ENCODE measurements at regions not wholly inside any gene's neighbourhood (a gene's known extent, or its start where the extent isn't known, plus 50 kb on each side); places are given as distances from the start of the nearest gene placed in this dataset.

- H3K36me3 ChIP-seq (ENCODE audit: insufficient read depth, low read length): no peaks in the 10 kb centered on the region
- no peaks in the 10 kb centered on the region for H3K4me1 ChIP-seq (ENCODE audit: insufficient read depth, low read length)
- H3K9me3 ChIP-seq (ENCODE audit: low read length): no peaks in the 10 kb centered on the region
- no peak overlapping the region for H2AFZ ChIP-seq (ENCODE audit: low read depth, low read length)
- H3K27me3 ChIP-seq (ENCODE audit: insufficient read depth, low read length): peaks cover 20% of the 10 kb centered on the region
- H3K4me3 ChIP-seq (ENCODE audit: low read length): no peak overlapping the region
Measured at GRCh38 chr11:120019191-120019590, 118.7 kb downstream of the TRIM29 start.

GRCh38 chr11:120017582-120018150, 120.2 kb downstream of the TRIM29 start:
- Histone ChIP-seq H3K27me3 (ENCODE audit: insufficient read depth, low read length) (peaks cover 20% of the 10 kb centered on the region), H3K4me3 (ENCODE audit: low read length) (no peak overlapping the region), H3K36me3 (ENCODE audit: insufficient read depth, low read length) (no peaks in the 10 kb centered on the region), H3K4me1 (ENCODE audit: insufficient read depth, low read length) (no peaks in the 10 kb centered on the region), H2AFZ (ENCODE audit: low read depth, low read length) (no peak overlapping the region), H3K9me3 (ENCODE audit: low read length) (no peaks in the 10 kb centered on the region)

DNA sequence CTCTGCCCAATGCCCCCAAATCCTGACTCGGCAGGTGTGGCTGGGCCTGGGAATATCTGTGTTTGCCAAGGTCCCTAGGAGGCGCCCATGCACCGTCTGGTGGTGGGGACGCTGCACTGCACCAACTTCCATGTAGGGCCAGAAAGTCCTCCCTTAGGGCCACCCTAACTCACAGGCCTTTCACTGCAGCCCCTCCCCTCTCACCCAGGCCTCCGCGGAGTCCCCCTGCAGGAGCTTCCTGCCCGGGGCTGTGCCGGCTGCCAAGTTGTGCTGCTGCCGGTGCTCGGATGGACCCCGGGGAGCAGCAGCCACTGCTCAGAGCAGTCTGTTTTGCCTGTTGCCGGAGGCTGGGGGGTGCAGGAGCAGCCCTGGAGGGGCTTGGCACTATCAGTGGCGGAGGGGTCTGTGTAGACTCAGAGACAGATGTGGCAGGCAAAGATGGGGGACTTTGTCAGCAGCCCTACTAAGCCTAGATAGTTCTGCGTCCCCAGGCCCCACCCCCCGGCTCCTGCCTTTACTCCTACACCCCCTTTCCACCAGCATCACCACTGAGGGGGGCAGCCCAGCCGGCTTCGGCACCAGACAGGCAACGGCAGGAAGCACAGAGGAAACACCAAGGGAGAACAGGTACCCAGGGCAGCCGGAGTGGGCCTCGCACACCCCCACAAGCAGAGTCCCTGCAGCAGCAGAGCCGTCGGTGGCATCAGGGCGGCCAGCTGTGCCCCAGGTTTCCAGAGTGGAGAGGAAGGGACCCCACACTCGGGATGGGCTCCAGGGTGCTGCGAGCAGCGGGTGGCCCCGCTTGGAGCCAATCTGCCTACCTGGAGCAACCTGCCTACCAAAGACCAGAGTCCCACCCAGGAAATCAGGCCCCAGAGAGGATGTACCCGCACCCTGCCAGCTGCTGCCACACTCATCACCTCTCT, 124.3 kb downstream of the TRIM29 start:
- Histone ChIP-seq H3K27me3 (ENCODE audit: insufficient read depth, low read length) (peaks cover 25% of the 10 kb centered on the region), H2AFZ (ENCODE audit: low read depth, low read length) (no peak overlapping the region), H3K9me3 (ENCODE audit: low read length) (no peaks in the 10 kb centered on the region), H3K4me1 (ENCODE audit: insufficient read depth, low read length) (no peaks in the 10 kb centered on the region), H3K4me3 (ENCODE audit: low read length) (no peak overlapping the region), H3K36me3 (ENCODE audit: insufficient read depth, low read length) (no peaks in the 10 kb centered on the region)

DNA sequence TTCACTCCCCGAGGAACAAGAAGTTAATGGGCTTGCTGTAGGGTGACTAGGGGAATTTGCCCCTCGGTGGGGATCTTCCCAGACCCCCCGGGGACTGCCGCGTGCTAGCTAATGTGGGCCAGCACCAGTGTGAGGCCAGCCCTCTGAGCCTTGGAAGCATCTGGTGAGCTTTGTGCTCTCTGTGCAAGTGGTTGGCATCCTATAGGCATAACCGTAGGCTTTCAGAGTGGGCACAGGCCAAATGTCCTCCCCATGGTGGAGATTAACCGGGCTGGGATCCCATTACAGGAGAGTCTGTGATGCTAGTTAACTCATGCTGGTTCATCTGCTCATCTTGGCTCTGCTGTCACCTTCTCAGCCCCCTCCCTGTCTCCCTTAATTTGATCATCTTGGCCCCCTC, 125.7 kb downstream of the TRIM29 start:
- H2AFZ ChIP-seq (ENCODE audit: low read depth, low read length): no peak overlapping the region
- H3K4me1 ChIP-seq (ENCODE audit: insufficient read depth, low read length): no peaks in the 10 kb centered on the region
- H3K9me3 ChIP-seq (ENCODE audit: low read length): no peaks in the 10 kb centered on the region
- peaks cover 23% of the 10 kb centered on the region for H3K27me3 ChIP-seq (ENCODE audit: insufficient read depth, low read length)
- H3K36me3 ChIP-seq (ENCODE audit: insufficient read depth, low read length): no peaks in the 10 kb centered on the region
- no peak overlapping the region for H3K4me3 ChIP-seq (ENCODE audit: low read length)

- H3K27me3 ChIP-seq (ENCODE audit: insufficient read depth, low read length): peaks cover 19% of the 10 kb centered on the region
- no peaks in the 10 kb centered on the region for H3K4me1 ChIP-seq (ENCODE audit: insufficient read depth, low read length)
- H3K4me3 ChIP-seq (ENCODE audit: low read length): no peak overlapping the region
- H3K9me3 ChIP-seq (ENCODE audit: low read length): no peaks in the 10 kb centered on the region
- no peaks in the 10 kb centered on the region for H3K36me3 ChIP-seq (ENCODE audit: insufficient read depth, low read length)
- no peak overlapping the region for H2AFZ ChIP-seq (ENCODE audit: low read depth, low read length)
Measured at GRCh38 chr11:120011836-120012235, 126.1 kb downstream of the TRIM29 start.

DNA sequence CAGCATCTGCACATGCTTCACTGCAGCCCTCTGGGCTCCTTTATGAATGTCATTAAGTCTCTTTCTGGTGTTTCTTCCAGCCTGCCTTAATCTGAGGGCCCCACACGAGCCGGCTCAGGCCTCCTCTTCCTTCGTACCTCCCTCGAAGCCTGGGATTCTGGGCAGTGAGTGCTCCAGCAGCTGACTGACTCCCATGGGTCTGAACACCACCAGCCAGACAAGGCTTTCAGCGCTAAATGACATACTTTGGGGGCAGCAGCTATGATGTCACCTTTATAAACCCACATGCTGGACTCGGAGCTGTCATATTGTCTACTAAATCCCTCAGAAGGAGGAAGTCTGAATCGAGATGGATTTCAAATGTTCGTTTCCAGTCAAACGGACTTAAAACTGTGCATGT, 127.1 kb downstream of the TRIM29 start:
- H2AFZ ChIP-seq (ENCODE audit: low read depth, low read length): no peak overlapping the region
- H3K36me3 ChIP-seq (ENCODE audit: insufficient read depth, low read length): no peaks in the 10 kb centered on the region
- no peaks in the 10 kb centered on the region for H3K4me1 ChIP-seq (ENCODE audit: insufficient read depth, low read length)
- no peaks in the 10 kb centered on the region for H3K9me3 ChIP-seq (ENCODE audit: low read length)
- no peak overlapping the region for H3K4me3 ChIP-seq (ENCODE audit: low read length)
- peaks cover 10% of the 10 kb centered on the region for H3K27me3 ChIP-seq (ENCODE audit: insufficient read depth, low read length)

GRCh38 chr11:120009938-120010337, 128.0 kb downstream of the TRIM29 start:
- Histone ChIP-seq H3K36me3 (ENCODE audit: insufficient read depth, low read length) (no peaks in the 10 kb centered on the region), H2AFZ (ENCODE audit: low read depth, low read length) (no peak overlapping the region), H3K9me3 (ENCODE audit: low read length) (no peaks in the 10 kb centered on the region), H3K4me1 (ENCODE audit: insufficient read depth, low read length) (no peaks in the 10 kb centered on the region), H3K4me3 (ENCODE audit: low read length) (no peak overlapping the region), H3K27me3 (ENCODE audit: insufficient read depth, low read length) (peaks cover 7% of the 10 kb centered on the region)

DNA sequence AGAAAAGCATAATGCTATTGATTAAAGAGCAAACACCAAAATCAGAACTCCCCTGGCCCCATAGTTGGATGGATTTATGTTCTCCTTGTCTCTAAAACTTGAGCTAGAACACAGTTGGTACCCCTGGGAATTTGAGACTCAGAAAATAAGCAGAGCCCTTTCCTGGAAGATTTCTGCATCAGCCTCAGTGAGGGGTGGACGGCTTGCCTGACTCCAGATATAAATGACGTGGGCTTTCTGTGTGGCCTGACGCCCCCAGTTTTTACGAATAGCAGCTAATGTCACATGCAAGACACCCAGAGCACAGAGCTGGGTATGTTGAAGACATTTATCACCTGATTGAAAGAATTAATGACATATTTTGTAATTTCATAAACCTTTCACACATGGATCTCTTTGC, 130.8 kb downstream of the TRIM29 start:
- Histone ChIP-seq H3K36me3 (ENCODE audit: insufficient read depth, low read length) (no peaks in the 10 kb centered on the region), H3K9me3 (ENCODE audit: low read length) (no peaks in the 10 kb centered on the region), H3K4me3 (ENCODE audit: low read length) (no peak overlapping the region), H2AFZ (ENCODE audit: low read depth, low read length) (no peak overlapping the region), H3K27me3 (ENCODE audit: insufficient read depth, low read length) (peaks cover 7% of the 10 kb centered on the region), H3K4me1 (ENCODE audit: insufficient read depth, low read length) (no peaks in the 10 kb centered on the region)

- no peaks in the 10 kb centered on the region for H3K9me3 ChIP-seq (ENCODE audit: low read length)
- H3K4me3 ChIP-seq (ENCODE audit: low read length): no peak overlapping the region
- no peak overlapping the region for H2AFZ ChIP-seq (ENCODE audit: low read depth, low read length)
- no peaks in the 10 kb centered on the region for H3K36me3 ChIP-seq (ENCODE audit: insufficient read depth, low read length)
- H3K4me1 ChIP-seq (ENCODE audit: insufficient read depth, low read length): no peaks in the 10 kb centered on the region
- no peaks in the 10 kb centered on the region for H3K27me3 ChIP-seq (ENCODE audit: insufficient read depth, low read length)
Measured at GRCh38 chr11:120004723-120005122, 133.2 kb downstream of the TRIM29 start.

GRCh38 chr11:120001178-120002090, 136.5 kb downstream of the TRIM29 start:
- no peak overlapping the region for H3K4me3 ChIP-seq (ENCODE audit: low read length)
- no peaks in the 10 kb centered on the region for H3K27me3 ChIP-seq (ENCODE audit: insufficient read depth, low read length)
- no peak overlapping the region for H2AFZ ChIP-seq (ENCODE audit: low read depth, low read length)
- H3K36me3 ChIP-seq (ENCODE audit: insufficient read depth, low read length): no peaks in the 10 kb centered on the region
- no peaks in the 10 kb centered on the region for H3K4me1 ChIP-seq (ENCODE audit: insufficient read depth, low read length)
- no peaks in the 10 kb centered on the region for H3K9me3 ChIP-seq (ENCODE audit: low read length)

- H3K9me3 ChIP-seq (ENCODE audit: low read length): no peaks in the 10 kb centered on the region
- H3K4me3 ChIP-seq (ENCODE audit: low read length): no peak overlapping the region
- no peak overlapping the region for H2AFZ ChIP-seq (ENCODE audit: low read depth, low read length)
- H3K36me3 ChIP-seq (ENCODE audit: insufficient read depth, low read length): no peaks in the 10 kb centered on the region
- no peaks in the 10 kb centered on the region for H3K27me3 ChIP-seq (ENCODE audit: insufficient read depth, low read length)
- H3K4me1 ChIP-seq (ENCODE audit: insufficient read depth, low read length): no peaks in the 10 kb centered on the region
Measured at GRCh38 chr11:119999220-119999619, 138.7 kb downstream of the TRIM29 start.

GRCh38 chr11:119996556-119996955, 141.4 kb downstream of the TRIM29 start:
- H3K27me3 ChIP-seq (ENCODE audit: insufficient read depth, low read length): peaks cover 2% of the 10 kb centered on the region
- no peaks in the 10 kb centered on the region for H3K9me3 ChIP-seq (ENCODE audit: low read length)
- no peaks in the 10 kb centered on the region for H3K4me1 ChIP-seq (ENCODE audit: insufficient read depth, low read length)
- H3K36me3 ChIP-seq (ENCODE audit: insufficient read depth, low read length): no peaks in the 10 kb centered on the region
- H2AFZ ChIP-seq (ENCODE audit: low read depth, low read length): no peak overlapping the region
- H3K4me3 ChIP-seq (ENCODE audit: low read length): no peak overlapping the region
